MM.1S (cell line): ENCODE measurements at regions not wholly inside any gene's neighbourhood (a gene's known extent, or its start where the extent isn't known, plus 50 kb on each side); places are given as distances from the start of the nearest gene placed in this dataset.

Experiments
- EZH2 ChIP-seq: fragments of 300-600 bp; sonication (generic); optimal IDR thresholded peaks from 2 replicates; pipeline ENCODE3; 2017; ENCODE audit warnings: low read depth, mild to moderate bottlenecking, antibody characterized with exemption, low read length, mixed read lengths
- EZH2phosphoT487 ChIP-seq: fragments of 300-600 bp; sonication (generic); IDR thresholded peaks from 2 replicates; pipeline ENCODE4 v1.6.1; 2018; ENCODE audit warnings: antibody characterized with exemption, low read length
- TF ChIP-seq, protein P1 (sequence below): fragments of 300-600 bp; sonication (generic); IDR thresholded peaks from 2 replicates; pipeline ENCODE4 v1.5.1; 2016; ENCODE audit warnings: antibody characterized with exemption, low read length, mixed read lengths

DNA sequence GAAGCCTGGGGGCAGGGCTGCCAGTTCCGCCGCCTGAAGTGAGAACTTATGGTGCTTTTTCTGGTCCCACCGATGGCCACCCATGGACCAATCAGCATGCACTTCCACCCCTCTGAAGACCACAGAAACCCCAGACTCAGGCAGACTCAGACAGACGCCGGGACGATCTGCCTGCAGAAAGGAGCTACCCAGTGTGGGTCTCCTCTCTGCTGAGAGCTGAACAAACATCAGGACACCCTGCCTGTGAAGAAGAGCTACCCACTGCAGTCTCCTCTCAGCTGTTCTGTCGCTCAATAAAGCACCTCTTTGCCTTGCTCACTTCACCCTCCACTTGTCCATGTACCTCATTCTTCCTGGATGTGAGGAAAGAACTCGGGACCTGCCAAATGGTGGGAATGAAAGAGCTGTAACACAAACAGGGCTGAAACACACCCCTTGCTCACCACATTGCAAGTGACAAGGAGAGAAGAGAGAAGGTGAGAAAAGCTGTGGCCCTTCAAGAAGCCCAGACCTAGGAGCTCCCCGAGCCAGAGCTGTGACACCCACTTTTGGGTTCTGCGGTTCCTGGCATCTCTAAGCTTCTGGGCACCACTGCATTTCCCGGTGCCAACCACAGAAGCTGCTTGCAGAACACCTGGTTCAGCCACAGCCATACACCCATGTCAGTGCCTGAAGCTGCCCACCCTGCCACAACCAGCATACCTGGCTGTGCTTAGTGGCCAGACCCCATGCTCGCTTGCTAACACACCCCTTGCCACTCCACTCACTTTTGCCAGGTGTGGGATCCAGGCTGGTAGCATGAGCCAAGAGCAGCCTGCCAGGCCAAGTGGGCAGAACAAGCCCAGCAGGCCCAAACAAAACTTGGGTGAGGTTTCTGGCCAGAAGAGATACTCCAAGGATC is 114.3 kb upstream of the TSLP start:
- TF ChIP-seq, protein P1, sequence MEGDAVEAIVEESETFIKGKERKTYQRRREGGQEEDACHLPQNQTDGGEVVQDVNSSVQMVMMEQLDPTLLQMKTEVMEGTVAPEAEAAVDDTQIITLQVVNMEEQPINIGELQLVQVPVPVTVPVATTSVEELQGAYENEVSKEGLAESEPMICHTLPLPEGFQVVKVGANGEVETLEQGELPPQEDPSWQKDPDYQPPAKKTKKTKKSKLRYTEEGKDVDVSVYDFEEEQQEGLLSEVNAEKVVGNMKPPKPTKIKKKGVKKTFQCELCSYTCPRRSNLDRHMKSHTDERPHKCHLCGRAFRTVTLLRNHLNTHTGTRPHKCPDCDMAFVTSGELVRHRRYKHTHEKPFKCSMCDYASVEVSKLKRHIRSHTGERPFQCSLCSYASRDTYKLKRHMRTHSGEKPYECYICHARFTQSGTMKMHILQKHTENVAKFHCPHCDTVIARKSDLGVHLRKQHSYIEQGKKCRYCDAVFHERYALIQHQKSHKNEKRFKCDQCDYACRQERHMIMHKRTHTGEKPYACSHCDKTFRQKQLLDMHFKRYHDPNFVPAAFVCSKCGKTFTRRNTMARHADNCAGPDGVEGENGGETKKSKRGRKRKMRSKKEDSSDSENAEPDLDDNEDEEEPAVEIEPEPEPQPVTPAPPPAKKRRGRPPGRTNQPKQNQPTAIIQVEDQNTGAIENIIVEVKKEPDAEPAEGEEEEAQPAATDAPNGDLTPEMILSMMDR = no peak
- no peak for TF ChIP-seq EZH2
- no peak for TF ChIP-seq EZH2phosphoT487
